ENCODE measurements at regions not wholly inside any gene's neighbourhood (a gene's known extent, or its start where the extent isn't known, plus 50 kb on each side); places are given as distances from the start of the nearest gene placed in this dataset.

- Histone ChIP-seq H3K27me3 (ENCODE audit: control insufficient read depth, insufficient read depth, low read length) (no peaks in the 10 kb centered on the region), H3K18ac (ENCODE audit: low read depth, low read length) (no peak overlapping the region), H4K91ac (ENCODE audit: insufficient read depth, low read depth, low read length) (no peak overlapping the region), H3K79me1 (ENCODE audit: low read depth in 1 of 2, low read length in 2 of 2) (no peaks in the 10 kb centered on the region), H2BK20ac (ENCODE audit: low read depth, low read length) (no peak overlapping the region), H3K4me3 (ENCODE audit: insufficient read depth, low read depth, low read length) (no peak overlapping the region), H2AK5ac (ENCODE audit: low read depth, low read length) (no peak overlapping the region), H3K36me3 (ENCODE audit: control insufficient read depth, insufficient read depth, low read length) (no peaks in the 10 kb centered on the region), H2AFZ (replicated peaks; ENCODE audit: low read length, poor library complexity) (no peak overlapping the region), H3K9me3 (ENCODE audit: control insufficient read depth, insufficient read depth, low read length) (no peaks in the 10 kb centered on the region), H2BK5ac (ENCODE audit: low read depth, low read length, poor library complexity, severe bottlenecking) (no peak overlapping the region), H3K23ac (ENCODE audit: low read depth, low read length) (no peak overlapping the region), H3K9me1 (ENCODE audit: insufficient read depth, low read length) (no peaks in the 10 kb centered on the region), H3K4ac (ENCODE audit: low read depth, low read length) (no peak overlapping the region), H3K56ac (ENCODE audit: extremely low read depth, insufficient read depth, low read length) (no peak overlapping the region; the same call in 1 of the 2 replicates), H3K9ac (ENCODE audit: low read depth, low read length) (no peak overlapping the region), H3K4me2 (ENCODE audit: low read depth, low read length) (no peak overlapping the region), H2AK9ac (replicated peaks; ENCODE audit: low read depth, low read length, poor library complexity) (no peak overlapping the region), H3K27ac (ENCODE audit: insufficient read depth, low read length) (no peak overlapping the region), H2BK15ac (ENCODE audit: low read depth, low read length) (no peak overlapping the region), H3K4me1 (ENCODE audit: control insufficient read depth, insufficient read depth, low read length) (no peaks in the 10 kb centered on the region), H4K8ac (ENCODE audit: low read depth in 2 of 2, low read length in 2 of 2) (no peak overlapping the region), H4K20me1 (ENCODE audit: insufficient read depth, low read length) (no peaks in the 10 kb centered on the region), H2BK120ac (ENCODE audit: low read depth, low read length) (no peak overlapping the region), H3K14ac (replicated peaks; ENCODE audit: low read depth, low read length) (no peak overlapping the region), H4K5ac (ENCODE audit: low read depth, low read length) (no peak overlapping the region)
- POLR2A ChIA-PET (ENCODE audit: unreplicated experiment): no interaction called here
- BruUV-seq (replicated peaks): no TSS peak
- in situ Hi-C loops (cut with MboI; ENCODE audit: low sequenced_read_pairs) (no loop called here), dilution Hi-C loops (cut with HindIII; ENCODE audit: low sequenced_read_pairs, unreplicated experiment) (no loop called here), intact Hi-C loops (cut with micrococcal nuclease) (no loop called here)
- whole genome bisulfite sequencing, 2 experiments (ENCODE audit: extremely low coverage in 2 of 2, insufficient read length in 1 of 2): no CpG with 5 or more reads among the region's 3 CpGs
- CTCF ChIA-PET: no interaction called here
- ATAC-seq (ENCODE audit: low read depth) (no peak), DNase-seq (no peak)
- TF ChIP-seq FOS (IDR thresholded peaks at IDR 0.05; ENCODE audit: low read depth, low read length) (no peak), MAFK (IDR thresholded peaks at IDR 0.05; ENCODE audit: low read depth, low read length) (no peak), CHD1 (IDR thresholded peaks at IDR 0.05; ENCODE audit: low read depth, low read length) (no peak), CEBPB (IDR thresholded peaks at IDR 0.05; ENCODE audit: low read depth, low read length) (no peak), MXI1 (IDR thresholded peaks at IDR 0.05; ENCODE audit: borderline replicate concordance, low read depth, low read length) (no peak), RCOR1 (IDR thresholded peaks at IDR 0.05; ENCODE audit: insufficient replicate concordance, low read length) (no peak), CTCF (conservative IDR thresholded peaks at IDR 0.05; ENCODE audit: low read depth, low read length) (no peak), NFE2L2 (IDR thresholded peaks at IDR 0.05; ENCODE audit: low read depth, low read length) (no peak), RAD21 (IDR thresholded peaks at IDR 0.05; ENCODE audit: low read length) (no peak), POLR2A (IDR thresholded peaks at IDR 0.05; ENCODE audit: low read depth, low read length) (no peak), BHLHE40 (IDR thresholded peaks at IDR 0.05; ENCODE audit: low read depth, low read length) (no peak), RFX5 (IDR thresholded peaks at IDR 0.05; ENCODE audit: low read depth, low read length) (no peak), MAZ (IDR thresholded peaks at IDR 0.05; ENCODE audit: borderline replicate concordance, low read depth, low read length) (no peak)
- TF ChIP-seq, protein P1, sequence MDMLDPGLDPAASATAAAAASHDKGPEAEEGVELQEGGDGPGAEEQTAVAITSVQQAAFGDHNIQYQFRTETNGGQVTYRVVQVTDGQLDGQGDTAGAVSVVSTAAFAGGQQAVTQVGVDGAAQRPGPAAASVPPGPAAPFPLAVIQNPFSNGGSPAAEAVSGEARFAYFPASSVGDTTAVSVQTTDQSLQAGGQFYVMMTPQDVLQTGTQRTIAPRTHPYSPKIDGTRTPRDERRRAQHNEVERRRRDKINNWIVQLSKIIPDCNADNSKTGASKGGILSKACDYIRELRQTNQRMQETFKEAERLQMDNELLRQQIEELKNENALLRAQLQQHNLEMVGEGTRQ (IDR thresholded peaks at IDR 0.05; ENCODE audit: low read depth, low read length): no peak
Measured at GRCh38 chr6:126698732-126699240, 358.9 kb downstream of the CENPW start.
